GM12891 (cell line): ENCODE measurements at regions not wholly inside any gene's neighbourhood (a gene's known extent, or its start where the extent isn't known, plus 50 kb on each side); places are given as distances from the start of the nearest gene placed in this dataset.

Experiments used
- POLR2A ChIP-seq: IDR thresholded peaks from 2 replicates; pipeline ENCODE4 v1.6.1; 2011; ENCODE audit warnings: low read depth, low read length, control low read depth
- POLR2AphosphoS5 ChIP-seq: IDR thresholded peaks from 2 replicates; pipeline ENCODE4 v1.6.1; 2011; ENCODE audit warnings: low read depth, low read length, control low read depth
- SPI1 ChIP-seq: IDR thresholded peaks from 2 replicates; pipeline ENCODE4 v1.6.1; 2011; ENCODE audit warnings: low read depth, low read length, control low read depth
- TAF1 ChIP-seq: IDR thresholded peaks from 2 replicates; pipeline ENCODE4 v1.6.1; 2011; ENCODE audit warnings: low read depth, low read length, control low read depth

DNA sequence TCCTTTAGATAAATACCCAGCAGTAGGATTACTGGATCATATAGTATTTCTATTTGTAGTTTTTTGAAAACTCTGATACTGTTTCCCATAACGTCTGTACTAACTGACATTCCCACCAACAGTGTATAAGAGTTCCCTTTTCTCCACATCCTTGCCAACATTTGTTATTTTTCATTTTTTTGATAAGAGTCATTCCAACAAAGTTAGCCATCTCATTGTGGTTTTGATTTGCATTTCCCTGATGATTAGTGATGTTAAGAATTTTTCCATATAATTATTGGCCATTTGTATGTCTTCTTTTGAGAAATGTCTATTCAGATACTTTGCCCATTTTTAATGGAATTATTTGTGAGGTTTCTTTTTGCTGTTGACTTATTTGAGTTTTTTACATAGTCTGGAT, 486.0 kb downstream of the FLRT2 start:
- TF ChIP-seq POLR2A (no peak), TAF1 (no peak), POLR2AphosphoS5 (no peak), SPI1 (no peak)
